ENCODE measurements at regions not wholly inside any gene's neighbourhood (a gene's known extent, or its start where the extent isn't known, plus 50 kb on each side); places are given as distances from the start of the nearest gene placed in this dataset.

GRCh38 chr1:115412733-115413132 lies 74.7 kb upstream of the NGF start:
- DNase-seq (ENCODE audit: low read depth): no peak
- TF ChIP-seq CTCF (IDR thresholded peaks at IDR 0.05; ENCODE audit: control insufficient read depth, insufficient read depth, low read depth, low read length, missing control alignments): no peak
- no peak overlapping the region for H3K4me3 ChIP-seq (ENCODE audit: control insufficient read depth, low read depth, low read length)

- no peak overlapping the region for H3K4me3 ChIP-seq (ENCODE audit: control insufficient read depth, low read depth, low read length)
- no peak for DNase-seq (ENCODE audit: low read depth)
- no peak for TF ChIP-seq CTCF (IDR thresholded peaks at IDR 0.05; ENCODE audit: control insufficient read depth, insufficient read depth, low read depth, low read length, missing control alignments)
Measured at GRCh38 chr1:115412286-115412685, 74.2 kb upstream of the NGF start.

DNA sequence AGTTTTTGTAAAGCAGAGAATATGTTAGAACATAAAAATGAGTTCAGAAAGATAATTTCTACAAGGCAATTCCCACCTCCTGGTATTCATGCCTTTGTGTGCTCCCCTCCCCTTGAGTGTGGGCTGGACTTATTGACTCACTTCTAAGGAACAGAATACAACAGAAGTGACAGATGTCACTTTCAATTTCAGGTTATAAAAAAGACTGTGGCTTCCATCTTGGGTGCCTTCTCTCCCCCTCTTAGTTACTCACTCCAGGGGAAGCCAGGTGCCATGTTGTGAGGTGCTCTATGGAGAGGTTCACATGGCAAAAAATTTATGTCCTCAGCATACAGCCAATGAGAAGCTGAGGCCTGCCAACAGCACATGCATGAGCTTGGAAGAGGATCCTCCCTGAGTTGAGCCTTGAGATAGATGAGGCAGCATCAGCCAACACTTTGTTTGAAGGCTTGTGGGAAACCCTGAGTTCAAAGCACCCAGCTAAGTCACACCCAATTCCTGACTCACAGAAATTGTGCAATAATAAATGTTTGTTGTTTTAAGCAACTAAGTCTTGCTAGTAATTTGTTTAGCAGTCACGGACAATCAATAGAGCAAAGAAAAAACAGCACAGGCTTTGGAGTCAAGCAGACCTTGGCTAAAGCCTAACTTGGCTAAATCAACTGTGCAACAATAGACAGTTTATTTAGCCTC lies 73.5 kb upstream of the NGF start:
- TF ChIP-seq CTCF (IDR thresholded peaks at IDR 0.05; ENCODE audit: control insufficient read depth, insufficient read depth, low read depth, low read length, missing control alignments): no peak
- no peak for DNase-seq (ENCODE audit: low read depth)
- H3K4me3 ChIP-seq (ENCODE audit: control insufficient read depth, low read depth, low read length): no peak overlapping the region

DNA sequence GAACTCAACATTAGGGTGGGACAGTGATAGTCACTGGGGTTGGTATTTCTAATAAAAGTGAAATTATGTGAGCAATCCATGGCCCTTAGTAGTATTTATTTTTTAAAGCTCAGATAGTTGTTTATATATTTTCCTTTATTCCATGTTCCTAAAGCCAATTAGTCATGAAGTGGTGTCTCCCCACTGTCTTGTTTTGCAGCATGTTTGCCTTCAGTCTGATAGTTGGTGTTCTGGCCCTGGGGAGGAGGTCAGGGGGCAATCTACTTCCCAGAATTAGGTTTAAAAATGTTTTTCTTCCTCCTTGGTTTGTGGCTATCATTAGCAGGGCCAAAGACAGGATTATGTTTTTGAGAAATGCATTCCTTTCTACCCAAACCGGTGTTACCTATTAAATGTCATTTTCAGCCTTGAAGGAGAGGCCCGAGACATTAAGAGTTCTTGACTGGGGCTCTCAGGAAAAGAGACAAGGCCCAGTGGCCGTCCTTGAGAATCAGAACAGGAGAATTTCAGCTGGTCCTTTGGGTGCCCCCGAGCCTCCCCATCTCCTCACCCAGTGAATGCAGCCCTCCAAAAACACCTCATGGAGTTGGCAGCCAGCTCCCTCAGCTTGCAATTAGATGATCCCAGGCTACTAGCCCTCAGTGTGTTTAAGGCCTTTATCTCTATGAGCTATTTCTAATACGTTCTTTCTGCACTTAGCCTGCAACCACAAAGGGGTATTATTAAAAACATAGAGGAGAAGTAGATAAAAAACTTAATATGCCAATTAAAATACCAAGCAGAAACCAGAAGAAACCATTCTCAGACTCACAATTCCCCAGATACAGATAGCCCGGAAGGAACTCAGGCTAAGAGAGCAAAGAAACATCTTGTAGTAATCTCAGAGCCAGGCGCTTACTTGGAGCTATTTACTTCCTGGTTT lies 71.3 kb upstream of the NGF start:
- DNase-seq (ENCODE audit: low read depth): no peak
- H3K4me3 ChIP-seq (ENCODE audit: control insufficient read depth, low read depth, low read length): no peak overlapping the region
- TF ChIP-seq CTCF (IDR thresholded peaks at IDR 0.05; ENCODE audit: control insufficient read depth, insufficient read depth, low read depth, low read length, missing control alignments): no peak

GRCh38 chr1:115408533-115408932 lies 70.5 kb upstream of the NGF start:
- H3K4me3 ChIP-seq (ENCODE audit: control insufficient read depth, low read depth, low read length): no peak overlapping the region
- no peak for TF ChIP-seq CTCF (IDR thresholded peaks at IDR 0.05; ENCODE audit: control insufficient read depth, insufficient read depth, low read depth, low read length, missing control alignments)
- no peak for DNase-seq (ENCODE audit: low read depth)

- no peak for DNase-seq (ENCODE audit: low read depth)
- no peak for TF ChIP-seq CTCF (IDR thresholded peaks at IDR 0.05; ENCODE audit: control insufficient read depth, insufficient read depth, low read depth, low read length, missing control alignments)
- H3K4me3 ChIP-seq (ENCODE audit: control insufficient read depth, low read depth, low read length): no peak overlapping the region
Measured at GRCh38 chr1:115404911-115405310, 66.9 kb upstream of the NGF start.

Data from AG09309 (cell line).